HG03060 (cell line): ENCODE measurements at regions not wholly inside any gene's neighbourhood (a gene's known extent, or its start where the extent isn't known, plus 50 kb on each side); places are given as distances from the start of the nearest gene placed in this dataset.

ENCODE experiments used
- ATAC-seq: cut with Tn5 transposase; IDR thresholded peaks from one replicate; pipeline ENCODE4 v1.9.1; 2021; ENCODE audit warnings: low read depth, moderate number of reproducible peaks; ENCODE audit not compliant: unreplicated experiment

GRCh38 chr4:19544446-19545125 is 707.1 kb upstream of the SLIT2 start:
- ATAC-seq = no peak

- no peak for ATAC-seq
Measured at GRCh38 chr4:19540859-19541540, 710.7 kb upstream of the SLIT2 start.

- ATAC-seq = no peak
Measured at GRCh38 chr4:19539201-19539600, 712.5 kb upstream of the SLIT2 start.

GRCh38 chr4:19534159-19534558 is 717.5 kb upstream of the SLIT2 start:
- no peak for ATAC-seq

- no peak for ATAC-seq
Measured at GRCh38 chr4:19531906-19532848, 719.5 kb upstream of the SLIT2 start.

GRCh38 chr4:19523964-19524363 is 727.7 kb upstream of the SLIT2 start:
- no peak for ATAC-seq

GRCh38 chr4:19522966-19523365 is 728.7 kb upstream of the SLIT2 start:
- ATAC-seq = no peak

- no peak for ATAC-seq
Measured at GRCh38 chr4:19520939-19521520, 730.7 kb upstream of the SLIT2 start.

- ATAC-seq = no peak
Measured at GRCh38 chr4:19514276-19515070, 737.2 kb upstream of the SLIT2 start.

- no peak for ATAC-seq
Measured at GRCh38 chr4:19512086-19512485, 739.6 kb upstream of the SLIT2 start.

GRCh38 chr4:19510993-19511392 is 740.7 kb upstream of the SLIT2 start:
- ATAC-seq = no peak

GRCh38 chr4:19508442-19508841 is 743.3 kb upstream of the SLIT2 start:
- ATAC-seq = no peak

- ATAC-seq = no peak
Measured at GRCh38 chr4:19497705-19498104, 754.0 kb upstream of the SLIT2 start.

GRCh38 chr4:19496756-19497155 is 754.9 kb upstream of the SLIT2 start:
- ATAC-seq = no peak

- ATAC-seq = no peak
Measured at GRCh38 chr4:19494961-19495360, 756.7 kb upstream of the SLIT2 start.

- no peak for ATAC-seq
Measured at GRCh38 chr4:19492606-19493005, 759.1 kb upstream of the SLIT2 start.

GRCh38 chr4:19486400-19486799 is 765.3 kb upstream of the SLIT2 start:
- ATAC-seq = no peak

- ATAC-seq = no peak
Measured at GRCh38 chr4:19478791-19479190, 772.9 kb upstream of the SLIT2 start.

- ATAC-seq = no peak
Measured at GRCh38 chr4:19473569-19473968, 778.1 kb upstream of the SLIT2 start.

GRCh38 chr4:19472666-19473065 is 779.0 kb upstream of the SLIT2 start:
- ATAC-seq = no peak
